ENCODE measurements at regions not wholly inside any gene's neighbourhood (a gene's known extent, or its start where the extent isn't known, plus 50 kb on each side); places are given as distances from the start of the nearest gene placed in this dataset.

GRCh38 chr11:130772266-130773227 is 143.7 kb downstream of the SNX19 start:
- H3K27ac Mint-ChIP-seq = no peak overlapping the region
- POLR2A ChIA-PET = no interaction called here
- no peaks in the 10 kb centered on the region for H3K4me1 Mint-ChIP-seq
- H3K9me3 Mint-ChIP-seq = peaks cover 0 to 2% (median 0%) of the 10 kb centered on the region in 9 donors
- DNase-seq (no peak), ATAC-seq (no peak)
- peaks cover 1 to 18% (median 6%) of the 10 kb centered on the region in 5 donors for H3K27me3 Mint-ChIP-seq
- H3K36me3 Mint-ChIP-seq = no peaks in the 10 kb centered on the region
- no peak overlapping the region for H3K4me3 Mint-ChIP-seq

DNA sequence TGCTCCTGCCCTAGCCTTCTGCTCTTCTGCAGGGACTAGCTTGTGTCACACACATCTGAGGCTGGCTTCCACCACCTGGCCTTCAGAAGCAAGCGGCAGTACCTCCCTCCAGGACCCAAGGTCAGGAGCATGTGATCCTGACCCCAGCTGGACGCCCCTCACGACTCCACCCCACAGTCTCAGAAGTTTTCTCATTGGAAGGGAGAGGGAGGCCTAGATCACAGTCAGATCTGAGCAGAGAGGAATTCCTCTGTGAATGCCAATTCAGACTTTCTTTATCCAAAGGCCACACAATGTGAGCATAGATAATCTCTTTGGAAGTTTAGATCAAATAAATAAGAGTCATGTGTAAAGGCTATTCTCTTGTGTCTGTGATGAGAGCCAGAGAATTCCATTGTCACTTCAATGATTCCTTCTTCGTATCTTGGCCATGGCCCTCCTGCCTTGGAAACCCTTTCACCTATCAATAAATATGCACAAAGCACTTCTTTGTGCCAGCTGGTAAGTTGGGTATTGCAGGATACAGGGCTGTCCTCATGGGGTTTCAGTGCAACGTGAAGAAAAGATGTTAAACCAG is 142.9 kb downstream of the SNX19 start:
- no peaks in the 10 kb centered on the region for H3K4me1 Mint-ChIP-seq
- H3K9me3 Mint-ChIP-seq = peaks cover 0 to 2% (median 0%) of the 10 kb centered on the region in 9 donors
- no peak for ATAC-seq
- no peak overlapping the region for H3K4me3 Mint-ChIP-seq
- no peaks in the 10 kb centered on the region for H3K36me3 Mint-ChIP-seq
- peaks cover 2 to 22% (median 6%) of the 10 kb centered on the region in 5 donors for H3K27me3 Mint-ChIP-seq
- H3K27ac Mint-ChIP-seq = no peak overlapping the region
- POLR2A ChIA-PET = no interaction called here
- DNase-seq = no peak

DNA sequence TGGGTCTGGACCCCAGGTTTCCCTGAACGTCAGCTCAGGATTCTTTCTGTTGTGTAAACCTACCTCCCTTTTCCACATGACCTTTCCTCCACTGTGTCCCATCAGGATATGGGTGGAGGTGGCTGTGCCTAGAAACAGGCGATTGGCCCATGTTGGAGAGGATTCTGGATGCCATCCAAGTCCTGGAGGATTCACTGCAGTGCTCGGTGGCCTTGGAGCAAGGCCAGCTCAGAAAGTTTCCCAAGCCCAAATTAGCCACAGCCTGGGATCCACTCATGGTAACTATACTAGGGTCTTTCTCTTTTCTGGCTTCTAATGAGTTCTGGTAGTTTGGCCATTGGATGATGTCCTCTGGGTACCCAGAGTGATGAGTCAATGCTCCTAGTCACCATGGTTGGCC is 141.6 kb downstream of the SNX19 start:
- POLR2A ChIA-PET = no interaction called here
- DNase-seq = no peak
- ATAC-seq = no peak
- Mint-ChIP-seq H3K4me3 (no peak overlapping the region), H3K36me3 (no peaks in the 10 kb centered on the region), H3K9me3 (peaks cover 0 to 2% (median 0%) of the 10 kb centered on the region in 9 donors), H3K4me1 (no peaks in the 10 kb centered on the region), H3K27me3 (peaks cover 2 to 17% (median 7%) of the 10 kb centered on the region in 5 donors), H3K27ac (no peak overlapping the region)

DNA sequence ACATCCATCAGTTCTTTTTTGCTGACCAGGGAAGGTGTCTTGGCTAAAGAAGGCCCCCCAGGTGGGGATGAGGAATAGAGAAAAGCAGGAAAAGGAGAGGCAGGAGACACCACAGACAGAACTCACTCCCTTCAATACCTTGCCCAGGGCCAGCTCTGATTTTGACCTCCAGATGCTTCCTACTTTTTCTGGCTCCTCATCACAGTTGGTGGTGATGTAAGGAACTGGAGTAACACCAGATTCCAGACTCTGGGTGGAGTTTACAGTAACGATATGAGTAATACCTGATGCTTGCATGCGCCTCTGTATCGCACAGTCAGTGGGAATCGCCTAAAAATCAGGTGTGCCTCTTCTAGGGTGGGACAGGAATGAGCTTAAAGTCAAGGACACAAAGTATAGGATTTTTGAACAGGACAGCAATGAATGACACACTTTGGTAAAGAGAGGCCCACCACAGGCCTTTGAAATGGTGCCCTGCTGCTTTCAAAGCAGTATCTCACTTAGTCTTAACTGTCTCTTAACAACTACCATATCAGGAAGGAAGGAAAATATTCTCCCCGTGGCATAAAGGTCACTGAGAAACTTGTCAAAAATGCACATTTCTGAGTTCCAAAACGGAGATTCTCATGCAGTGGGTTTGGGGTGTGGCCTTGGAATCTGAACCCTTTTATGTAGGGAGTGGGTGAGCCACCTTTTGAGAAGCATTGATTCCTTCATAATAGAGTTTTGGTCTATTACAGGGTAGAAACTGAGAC is 140.8 kb downstream of the SNX19 start:
- Mint-ChIP-seq H3K27me3 (peaks cover 2 to 17% (median 6%) of the 10 kb centered on the region in 5 donors), H3K27ac (no peak overlapping the region), H3K9me3 (peaks cover 0 to 2% (median 0%) of the 10 kb centered on the region in 9 donors), H3K4me1 (no peaks in the 10 kb centered on the region), H3K4me3 (no peak overlapping the region), H3K36me3 (no peaks in the 10 kb centered on the region)
- ATAC-seq (no peak), DNase-seq (no peak)
- POLR2A ChIA-PET = no interaction called here

- no peak overlapping the region for H3K27ac Mint-ChIP-seq
- DNase-seq (no peak), ATAC-seq (no peak)
- peaks cover 2 to 16% (median 6%) of the 10 kb centered on the region in 5 donors for H3K27me3 Mint-ChIP-seq
- H3K9me3 Mint-ChIP-seq = peaks cover 0 to 2% (median 0%) of the 10 kb centered on the region in 9 donors
- H3K4me1 Mint-ChIP-seq = no peaks in the 10 kb centered on the region
- POLR2A ChIA-PET = no interaction called here
- no peaks in the 10 kb centered on the region for H3K36me3 Mint-ChIP-seq
- no peak overlapping the region for H3K4me3 Mint-ChIP-seq
Observed at GRCh38 chr11:130776061-130776419, 140.2 kb downstream of the SNX19 start.

GRCh38 chr11:130778026-130778425 is 138.3 kb downstream of the SNX19 start:
- POLR2A ChIA-PET = no interaction called here
- H3K4me3 Mint-ChIP-seq = no peak overlapping the region
- no peak overlapping the region for H3K27ac Mint-ChIP-seq
- peaks cover 0 to 2% (median 0%) of the 10 kb centered on the region in 9 donors for H3K9me3 Mint-ChIP-seq
- no peaks in the 10 kb centered on the region for H3K4me1 Mint-ChIP-seq
- H3K27me3 Mint-ChIP-seq = peaks cover 2 to 13% (median 6%) of the 10 kb centered on the region in 5 donors
- ATAC-seq (no peak), DNase-seq (no peak)
- H3K36me3 Mint-ChIP-seq = no peaks in the 10 kb centered on the region

GRCh38 chr11:130778705-130779104 is 137.6 kb downstream of the SNX19 start:
- Mint-ChIP-seq H3K36me3 (no peaks in the 10 kb centered on the region), H3K4me3 (no peak overlapping the region), H3K4me1 (no peaks in the 10 kb centered on the region), H3K27me3 (peaks cover 2 to 8% (median 6%) of the 10 kb centered on the region in 5 donors), H3K27ac (no peak overlapping the region), H3K9me3 (peaks cover 0 to 2% (median 0%) of the 10 kb centered on the region in 9 donors)
- no peak for ATAC-seq
- POLR2A ChIA-PET = no interaction called here
- no peak for DNase-seq

GRCh38 chr11:130779267-130779666 is 137.0 kb downstream of the SNX19 start:
- no peak for ATAC-seq
- DNase-seq = no peak
- POLR2A ChIA-PET = no interaction called here
- Mint-ChIP-seq H3K36me3 (no peaks in the 10 kb centered on the region), H3K27ac (no peak overlapping the region), H3K9me3 (peaks cover 0 to 2% (median 0%) of the 10 kb centered on the region in 9 donors), H3K4me3 (no peak overlapping the region), H3K4me1 (no peaks in the 10 kb centered on the region), H3K27me3 (peaks cover 2 to 8% (median 4%) of the 10 kb centered on the region in 5 donors)

GRCh38 chr11:130779943-130780342 is 136.3 kb downstream of the SNX19 start:
- Mint-ChIP-seq H3K27ac (no peak overlapping the region), H3K27me3 (peaks cover 2 to 8% (median 5%) of the 10 kb centered on the region in 5 donors), H3K4me3 (no peak overlapping the region), H3K9me3 (peaks cover 0 to 2% (median 0%) of the 10 kb centered on the region in 9 donors), H3K36me3 (no peaks in the 10 kb centered on the region), H3K4me1 (no peaks in the 10 kb centered on the region)
- DNase-seq = no peak
- POLR2A ChIA-PET = no interaction called here
- no peak for ATAC-seq

DNA sequence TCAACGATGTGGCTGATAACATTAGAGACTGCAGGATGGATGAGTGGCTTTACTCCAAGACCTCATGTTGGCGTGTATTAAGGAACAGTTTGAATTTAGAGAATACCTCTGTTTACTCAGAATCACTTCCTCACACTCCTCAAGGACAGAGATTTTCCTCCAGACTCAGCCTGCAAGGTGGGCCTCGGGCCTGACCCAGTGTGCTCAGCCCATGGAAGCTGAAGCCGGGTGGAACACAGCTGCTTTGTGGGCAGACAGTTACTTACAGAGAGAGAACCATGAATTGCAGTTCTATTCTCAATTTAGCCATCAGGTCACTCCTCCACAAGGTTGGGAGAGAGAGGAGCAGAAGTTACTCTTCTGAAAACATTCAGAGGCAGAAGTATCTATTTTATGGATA is 135.8 kb downstream of the SNX19 start:
- H3K4me3 Mint-ChIP-seq = no peak overlapping the region
- peaks cover 2 to 8% (median 6%) of the 10 kb centered on the region in 5 donors for H3K27me3 Mint-ChIP-seq
- no peaks in the 10 kb centered on the region for H3K4me1 Mint-ChIP-seq
- H3K27ac Mint-ChIP-seq = no peak overlapping the region
- POLR2A ChIA-PET = no interaction called here
- peaks cover 0 to 4% (median 0%) of the 10 kb centered on the region in 9 donors for H3K9me3 Mint-ChIP-seq
- no peaks in the 10 kb centered on the region for H3K36me3 Mint-ChIP-seq
- DNase-seq (no peak), ATAC-seq (no peak)

GRCh38 chr11:130781931-130782330 is 134.3 kb downstream of the SNX19 start:
- POLR2A ChIA-PET = no interaction called here
- no peaks in the 10 kb centered on the region for H3K4me1 Mint-ChIP-seq
- DNase-seq (no peak), ATAC-seq (no peak)
- H3K4me3 Mint-ChIP-seq = no peak overlapping the region
- no peaks in the 10 kb centered on the region for H3K36me3 Mint-ChIP-seq
- H3K9me3 Mint-ChIP-seq = peaks cover 0 to 4% (median 0%) of the 10 kb centered on the region in 9 donors
- peaks cover 0 to 8% (median 6%) of the 10 kb centered on the region in 5 donors for H3K27me3 Mint-ChIP-seq
- no peak overlapping the region for H3K27ac Mint-ChIP-seq

DNA sequence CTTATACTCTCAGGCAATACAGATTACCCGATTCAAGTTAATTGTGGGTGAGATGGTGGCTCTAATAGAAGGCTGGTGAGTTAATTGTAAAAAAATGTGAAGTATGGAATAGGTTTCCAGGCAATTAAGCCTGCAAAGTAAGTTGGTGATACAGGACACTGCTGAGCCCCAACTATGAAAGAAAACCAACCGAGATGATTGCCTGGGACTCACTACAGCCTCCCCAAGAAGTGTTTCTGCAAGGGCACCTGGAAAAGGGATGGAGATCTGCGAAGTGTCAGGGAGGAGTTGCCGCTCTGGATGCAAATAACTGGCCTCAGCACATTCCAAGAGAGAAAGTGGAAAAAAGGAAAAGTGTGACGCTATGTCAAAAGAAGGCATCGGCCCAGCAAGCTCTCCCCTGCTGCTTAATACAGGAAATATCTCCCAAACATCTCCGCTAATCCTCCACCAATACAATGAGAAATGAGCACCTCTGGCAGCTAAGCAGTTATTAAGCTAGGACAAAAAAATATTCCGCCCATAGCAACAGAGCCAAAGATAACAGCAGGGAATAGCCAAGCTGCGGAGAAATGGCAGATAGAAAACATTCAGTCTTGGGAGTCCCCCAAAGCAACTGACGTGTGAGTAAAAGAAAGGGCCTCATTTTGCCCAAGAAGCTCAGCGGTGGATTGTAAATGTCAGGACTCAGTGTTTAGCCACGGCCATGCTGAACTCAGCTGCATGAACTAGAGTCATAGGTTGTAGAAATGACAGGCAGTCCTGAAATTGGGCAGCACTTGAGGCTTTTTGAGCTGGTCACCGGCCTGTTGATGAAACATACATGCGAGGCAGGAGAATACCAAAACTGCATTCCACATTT is 133.7 kb downstream of the SNX19 start:
- Mint-ChIP-seq H3K4me3 (no peak overlapping the region), H3K4me1 (no peaks in the 10 kb centered on the region), H3K36me3 (no peaks in the 10 kb centered on the region), H3K27me3 (peaks cover 0 to 12% (median 1%) of the 10 kb centered on the region in 5 donors), H3K9me3 (peaks cover 0 to 3% (median 0%) of the 10 kb centered on the region in 9 donors), H3K27ac (no peak overlapping the region)
- POLR2A ChIA-PET = no interaction called here
- DNase-seq = no peak
- ATAC-seq = no peak
